GM19025 (cell line): ENCODE measurements at regions not wholly inside any gene's neighbourhood (a gene's known extent, or its start where the extent isn't known, plus 50 kb on each side); places are given as distances from the start of the nearest gene placed in this dataset.
"Not testable (repeated sequence)": the region's sequence is repeated elsewhere in the genome, so short reads cannot be mapped to it uniquely, and the experiment has no call there.

ENCODE experiments used
- ATAC-seq: cut with Tn5 transposase; IDR thresholded peaks from one replicate; pipeline ENCODE4 v1.9.1; 2021; ENCODE audit warnings: mild to moderate bottlenecking, low read depth, moderate library complexity; ENCODE audit not compliant: unreplicated experiment

GRCh38 chr2:225824748-225825449 is 425.4 kb downstream of the NYAP2 start:
- no peak for ATAC-seq

GRCh38 chr2:225821351-225821750 is 421.8 kb downstream of the NYAP2 start:
- no peak for ATAC-seq

DNA sequence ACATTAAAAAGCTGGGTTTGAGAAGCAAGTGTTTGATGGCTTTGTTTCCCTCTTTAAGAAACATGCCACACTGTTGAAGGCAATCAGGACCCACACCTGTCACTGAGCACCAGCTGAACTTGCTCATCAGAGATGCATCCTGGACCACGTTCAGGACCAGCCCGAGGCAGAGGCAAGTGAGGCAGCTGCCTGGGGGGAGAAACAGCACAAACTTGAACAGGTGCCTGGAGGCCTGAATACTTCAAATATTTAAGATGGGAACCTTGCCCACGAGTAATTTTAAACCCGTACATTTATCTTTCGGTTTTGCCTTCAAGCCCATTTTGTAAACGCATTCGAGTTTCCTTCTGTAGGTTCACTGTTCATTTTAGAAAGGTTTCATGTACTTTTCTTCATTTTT is 421.3 kb downstream of the NYAP2 start:
- ATAC-seq, result no peak

DNA sequence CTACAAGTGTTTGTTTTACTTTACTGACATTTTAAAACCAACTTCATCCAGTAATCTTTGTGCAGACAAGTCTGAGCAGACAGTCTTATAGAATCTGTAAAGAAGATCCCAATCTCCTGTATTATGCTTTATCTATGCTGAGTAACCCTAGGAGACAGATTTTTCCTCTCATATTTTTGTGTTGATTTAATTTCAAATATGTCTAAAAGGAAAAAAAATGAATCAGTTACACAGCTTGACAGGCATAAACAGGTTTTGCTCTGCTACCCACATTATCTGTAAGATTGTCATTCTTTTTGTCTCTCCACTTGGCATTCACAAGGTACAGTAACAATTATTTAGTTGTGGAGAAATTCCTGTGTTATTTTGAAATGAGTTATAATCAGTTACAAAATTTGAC is 415.0 kb downstream of the NYAP2 start:
- no peak for ATAC-seq

- no peak for ATAC-seq
Observed at GRCh38 chr2:225806105-225806504, 406.6 kb downstream of the NYAP2 start.

DNA sequence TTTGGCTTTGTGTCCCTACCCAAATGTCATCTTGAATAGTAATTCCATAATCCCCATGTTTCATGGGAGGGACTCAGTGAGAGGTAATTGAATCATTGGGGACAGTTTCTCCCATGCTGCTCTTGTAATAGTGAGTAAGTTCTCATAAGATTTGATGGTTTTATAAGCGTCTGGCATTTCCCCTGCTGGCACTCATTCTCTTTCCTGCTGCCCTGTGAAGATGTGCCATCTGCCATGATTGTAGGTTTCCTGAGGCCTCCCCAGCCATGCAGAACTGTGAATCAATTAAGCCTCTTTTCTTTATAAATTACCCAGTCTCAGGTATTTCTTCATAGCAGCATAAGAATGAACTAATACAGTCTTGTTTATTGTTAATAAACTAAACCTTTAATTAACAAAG is 402.6 kb downstream of the NYAP2 start:
- not testable (repeated sequence) for ATAC-seq

GRCh38 chr2:225797394-225797793 is 397.9 kb downstream of the NYAP2 start:
- no peak for ATAC-seq

DNA sequence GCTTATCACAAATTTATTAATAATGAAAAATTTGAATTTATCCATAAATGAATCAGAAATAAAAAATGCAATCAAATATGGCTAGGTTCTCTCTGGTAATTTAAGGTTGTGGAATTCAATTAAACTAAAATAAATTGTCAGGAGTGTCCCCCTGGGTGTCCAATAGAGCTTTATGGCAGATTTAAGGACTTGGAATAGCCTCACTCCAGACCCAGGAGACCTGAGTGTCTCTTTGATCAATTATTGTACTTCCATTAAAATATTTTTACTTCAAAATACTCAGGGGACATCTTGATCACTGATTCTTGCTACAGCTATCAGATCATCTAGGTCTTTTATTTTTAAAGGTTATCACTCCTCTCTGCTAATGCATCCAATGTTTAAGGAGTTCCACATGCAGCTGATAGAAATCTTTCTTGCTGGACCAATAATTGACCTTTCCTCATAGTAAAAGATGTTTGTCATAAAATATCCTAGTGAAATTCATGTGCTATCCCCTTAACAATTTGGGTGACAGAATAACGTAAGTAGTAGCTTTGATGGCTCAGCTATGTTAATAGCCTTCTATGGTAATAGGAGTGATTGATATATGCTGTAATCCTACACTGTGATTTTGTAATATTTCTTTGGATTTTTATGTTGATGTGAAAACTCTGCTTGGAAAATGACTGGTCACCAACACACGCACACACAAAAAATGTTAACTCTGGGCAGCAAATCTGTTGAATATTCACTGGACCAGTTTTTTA is 395.3 kb downstream of the NYAP2 start:
- ATAC-seq, result no peak

GRCh38 chr2:225793736-225794550 is 394.4 kb downstream of the NYAP2 start:
- ATAC-seq, result no peak

DNA sequence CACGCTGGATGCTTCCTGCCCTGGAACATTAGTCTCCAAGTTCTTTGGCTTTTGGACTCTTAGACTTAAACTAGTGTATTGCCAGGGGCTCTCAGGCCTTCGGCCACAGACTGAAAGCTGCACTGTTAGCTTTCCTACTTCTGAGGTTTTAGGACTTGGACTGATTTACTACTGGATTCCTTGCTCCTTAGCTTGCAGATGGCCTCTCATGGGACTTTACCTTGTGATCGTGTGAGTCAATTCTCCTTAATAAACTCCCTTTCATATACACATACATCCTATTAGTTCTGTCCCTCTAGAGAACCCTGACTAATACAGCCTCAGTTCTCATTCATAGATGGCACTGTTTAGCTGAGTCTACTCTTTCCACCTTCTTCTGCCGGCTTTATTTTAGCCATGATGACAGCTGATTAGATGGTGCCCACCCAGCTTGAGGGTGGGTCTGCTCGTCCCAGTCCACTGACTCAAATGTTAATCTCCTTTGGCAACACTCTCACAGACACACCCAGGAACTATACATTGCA is 389.1 kb downstream of the NYAP2 start:
- no peak for ATAC-seq

DNA sequence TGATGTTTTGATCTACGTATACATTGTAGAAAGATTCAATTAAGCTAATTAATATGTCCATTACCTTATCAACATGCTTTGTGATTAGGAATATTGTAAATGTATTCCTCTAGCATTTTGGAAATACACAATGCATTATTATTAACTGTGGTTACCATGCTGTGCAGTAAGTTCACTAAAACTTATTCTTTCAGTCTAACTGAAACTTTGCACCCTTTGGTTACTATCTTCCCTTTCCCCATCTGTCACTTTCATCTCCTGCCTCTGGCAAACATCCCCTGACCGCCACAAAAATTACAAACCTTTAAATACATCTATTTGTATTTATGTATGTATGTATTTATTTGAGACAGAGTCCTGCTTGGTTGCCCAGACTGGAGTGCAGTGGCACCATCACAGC is 388.0 kb downstream of the NYAP2 start:
- ATAC-seq, result no peak

DNA sequence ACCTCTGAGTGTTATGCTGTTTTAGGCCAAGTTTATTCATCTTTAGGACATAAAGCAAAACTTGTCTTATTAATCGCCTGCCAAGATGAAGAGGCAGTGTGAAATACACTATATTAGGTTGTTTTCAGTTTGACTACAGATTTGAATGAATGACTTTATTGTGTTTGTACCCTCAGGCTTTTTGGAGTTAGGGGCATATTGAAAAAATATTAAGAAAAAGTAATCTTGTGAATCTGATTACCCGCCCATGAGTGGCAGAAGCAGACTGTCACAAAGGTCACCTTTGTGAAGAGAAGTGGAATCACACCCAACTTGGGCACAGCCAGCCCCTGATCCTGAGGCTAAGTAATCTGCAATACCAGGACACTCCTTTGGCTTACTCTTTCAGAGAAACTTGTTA is 382.5 kb downstream of the NYAP2 start:
- no peak for ATAC-seq

DNA sequence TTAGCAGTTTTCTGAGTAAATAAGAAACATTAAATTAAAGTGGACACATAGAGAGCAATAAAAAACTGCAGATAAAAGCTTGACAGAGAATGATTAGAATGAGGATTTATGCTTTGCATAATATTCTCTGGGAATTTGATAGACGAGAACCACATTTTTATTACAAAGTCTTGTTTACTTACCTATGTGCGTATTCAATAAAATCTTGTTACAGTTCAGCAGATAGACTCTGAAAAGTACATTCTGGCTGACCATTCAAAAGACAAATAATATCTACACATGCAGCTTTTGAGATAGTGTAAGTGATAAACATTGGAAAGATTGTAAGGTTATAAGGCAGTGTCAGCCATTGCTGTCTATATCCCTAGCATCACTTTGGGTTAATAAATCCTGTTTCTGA is 381.6 kb downstream of the NYAP2 start:
- ATAC-seq, result no peak

DNA sequence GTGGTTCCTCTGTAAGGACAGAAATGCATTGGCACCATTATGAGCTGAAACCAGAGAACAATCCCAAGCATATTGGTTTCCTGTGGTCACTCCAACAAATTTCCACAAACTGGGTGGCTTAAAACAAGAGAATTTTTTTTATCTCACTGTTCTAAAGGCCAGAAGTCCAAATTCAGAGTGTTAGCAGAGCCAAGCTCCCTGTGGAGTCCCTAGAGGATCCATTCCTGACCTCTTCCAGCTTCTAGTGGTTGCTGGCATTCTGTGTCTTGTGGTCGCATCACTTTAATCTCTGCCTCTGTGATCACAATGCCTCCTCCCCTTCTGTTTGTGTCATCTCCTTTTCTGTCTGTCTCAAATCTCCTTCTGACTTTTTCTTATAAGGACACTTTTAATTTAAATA is 380.3 kb downstream of the NYAP2 start:
- no peak for ATAC-seq

GRCh38 chr2:225773148-225773547 is 373.6 kb downstream of the NYAP2 start:
- ATAC-seq, result no peak

GRCh38 chr2:225771701-225772100 is 372.2 kb downstream of the NYAP2 start:
- ATAC-seq, result no peak

GRCh38 chr2:225768741-225769140 is 369.2 kb downstream of the NYAP2 start:
- ATAC-seq, result no peak

DNA sequence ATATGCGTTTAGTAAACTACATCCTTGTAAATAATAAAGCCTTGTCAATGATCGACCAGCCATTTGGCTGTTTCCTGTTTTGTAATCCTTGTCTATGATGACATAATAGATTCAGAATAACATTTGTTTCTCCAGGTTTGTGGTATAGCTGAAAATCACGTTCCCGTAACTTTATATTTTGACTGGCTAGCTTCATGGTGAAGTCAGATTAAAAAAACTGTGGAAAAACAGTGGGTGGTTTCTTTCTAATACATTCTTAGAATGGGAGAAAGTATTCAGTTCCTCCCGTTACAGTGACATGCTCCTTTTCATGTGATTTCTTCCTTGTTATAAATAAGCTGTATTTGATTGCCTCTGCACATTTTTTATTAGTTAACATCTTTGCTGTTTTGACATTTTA is 366.9 kb downstream of the NYAP2 start:
- ATAC-seq, result no peak

DNA sequence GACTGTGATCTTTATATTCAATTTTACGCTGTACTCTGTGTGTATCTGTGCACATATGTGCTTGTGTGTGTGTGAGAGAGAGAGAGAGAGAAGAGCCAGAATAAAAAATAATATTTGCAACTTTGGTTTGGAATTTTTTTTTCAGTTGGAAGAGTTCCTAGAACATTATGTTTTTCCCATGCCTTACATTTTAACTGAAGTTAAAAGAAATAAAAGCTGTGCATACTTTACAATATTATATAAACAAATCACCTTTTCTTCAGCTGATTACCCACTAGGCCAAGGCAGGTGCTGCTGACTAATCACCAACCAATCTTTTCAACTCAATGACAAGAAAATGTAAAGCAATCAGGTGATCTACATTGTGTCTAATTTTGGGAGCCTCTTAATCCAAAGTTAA is 366.3 kb downstream of the NYAP2 start:
- ATAC-seq, result no peak

DNA sequence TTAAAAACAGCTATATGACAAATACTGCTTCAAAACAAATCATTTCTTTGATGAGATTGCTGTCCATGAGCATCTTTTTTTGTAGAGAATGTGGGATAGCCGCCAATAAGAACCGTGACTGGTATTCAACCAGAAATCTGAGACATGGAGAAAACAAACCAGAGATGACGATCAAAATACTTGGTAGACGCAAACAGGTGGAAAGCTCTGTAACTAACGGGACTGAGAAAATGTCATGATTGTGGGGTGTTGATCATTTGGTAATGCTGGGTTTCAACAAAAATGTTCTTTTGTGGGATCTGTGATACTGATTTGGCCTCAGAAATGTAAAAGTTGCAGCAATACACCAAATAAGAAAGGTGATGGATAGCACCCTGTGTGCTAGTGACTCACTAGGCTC is 364.8 kb downstream of the NYAP2 start:
- ATAC-seq, result no peak

DNA sequence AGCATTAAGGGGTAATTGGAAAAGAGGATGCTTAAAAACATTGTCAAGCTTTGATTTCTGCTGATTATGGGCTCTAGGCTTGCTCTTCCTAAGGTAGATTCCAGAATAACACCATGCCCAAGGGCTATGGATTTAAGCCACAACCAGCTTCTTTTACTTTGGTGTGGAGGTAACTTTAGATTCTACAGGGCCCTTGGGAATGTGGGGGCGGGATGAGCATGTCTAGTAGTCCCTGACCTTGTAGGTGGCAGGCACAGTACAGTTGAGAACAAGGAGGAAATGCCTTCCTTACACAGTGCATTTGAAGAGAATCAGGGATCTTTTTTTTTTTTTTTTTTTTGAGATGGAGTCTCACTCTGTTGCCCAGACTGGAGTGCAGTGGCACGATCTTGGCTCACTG is 364.2 kb downstream of the NYAP2 start:
- no peak for ATAC-seq
